ENCODE measurements at regions not wholly inside any gene's neighbourhood (a gene's known extent, or its start where the extent isn't known, plus 50 kb on each side); places are given as distances from the start of the nearest gene placed in this dataset.

GRCh38 chr14:34347683-34348082, 114.4 kb downstream of the SPTSSA start:
- no peak for DNase-seq

GRCh38 chr14:34345718-34346465, 116.1 kb downstream of the SPTSSA start:
- no peak for DNase-seq

GRCh38 chr14:34344318-34344717, 117.7 kb downstream of the SPTSSA start:
- DNase-seq, result no peak

- DNase-seq, result peak; percentile 60
Measured at GRCh38 chr14:34340025-34340625, 121.9 kb downstream of the SPTSSA start.

GRCh38 chr14:34338056-34338455, 124.0 kb downstream of the SPTSSA start:
- no peak for DNase-seq

- DNase-seq, result no peak
Measured at GRCh38 chr14:34336501-34336900, 125.5 kb downstream of the SPTSSA start.

- DNase-seq, result no peak
Measured at GRCh38 chr14:34335968-34336367, 126.1 kb downstream of the SPTSSA start.

GRCh38 chr14:34334329-34334728, 127.7 kb downstream of the SPTSSA start:
- no peak for DNase-seq

- DNase-seq, result peak; percentile 75
Measured at GRCh38 chr14:34331728-34332623, 130.1 kb downstream of the SPTSSA start.

GRCh38 chr14:34330846-34331245, 131.2 kb downstream of the SPTSSA start:
- no peak for DNase-seq

GRCh38 chr14:34329301-34329700, 132.7 kb downstream of the SPTSSA start:
- no peak for DNase-seq

GRCh38 chr14:34328178-34328577, 133.9 kb downstream of the SPTSSA start:
- no peak for DNase-seq

- no peak for DNase-seq
Measured at GRCh38 chr14:34325493-34325892, 136.5 kb downstream of the SPTSSA start.

GRCh38 chr14:34324363-34324795, 137.7 kb downstream of the SPTSSA start:
- peak; percentile 73 for DNase-seq

- peak; percentile 76 for DNase-seq
Measured at GRCh38 chr14:34322940-34323418, 139.1 kb downstream of the SPTSSA start.

GRCh38 chr14:34319140-34319539, 142.9 kb downstream of the SPTSSA start:
- DNase-seq, result no peak

GRCh38 chr14:34318014-34318413, 144.0 kb downstream of the SPTSSA start:
- DNase-seq, result no peak

GRCh38 chr14:34310724-34311123, 151.3 kb downstream of the SPTSSA start:
- no peak for DNase-seq

- DNase-seq, result no peak
Measured at GRCh38 chr14:34303811-34304210, 158.2 kb downstream of the SPTSSA start.

- no peak for DNase-seq
Measured at GRCh38 chr14:34302654-34303053, 159.4 kb downstream of the SPTSSA start.

GRCh38 chr14:34300882-34301734, 160.9 kb downstream of the SPTSSA start:
- DNase-seq, result peak; percentile 71

GRCh38 chr14:34300330-34300729, 161.7 kb downstream of the SPTSSA start:
- no peak for DNase-seq

Measured in hematopoietic multipotent progenitor cell treated with erythropoietin and hydrocortisone succinate and interleukin-3 and kit ligand, for 4 days (in vitro differentiated cells).